ENCODE measurements at regions not wholly inside any gene's neighbourhood (a gene's known extent, or its start where the extent isn't known, plus 50 kb on each side); places are given as distances from the start of the nearest gene placed in this dataset.

DNA sequence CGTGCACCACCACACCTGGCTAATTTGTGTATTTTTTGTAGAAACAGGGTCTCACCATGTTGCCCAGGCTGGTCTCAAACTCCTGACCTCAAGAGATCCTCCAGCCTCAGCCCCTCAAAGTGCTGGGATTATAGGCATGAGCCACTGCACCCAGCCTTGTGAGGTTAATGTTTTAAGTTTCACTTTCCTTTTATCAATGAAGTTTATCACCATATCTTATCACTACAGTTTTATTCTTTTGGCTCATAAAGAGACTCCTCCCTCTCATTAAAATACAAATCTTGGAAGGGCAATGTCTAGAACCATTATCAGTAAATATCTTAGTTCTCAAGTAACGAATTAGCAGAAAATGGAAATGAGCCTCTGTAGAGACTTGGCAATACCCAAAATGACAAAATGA, 173.8 kb downstream of the BCL11A start:
- H3K9me3 ChIP-seq (ENCODE audit: control insufficient read depth in 2 of 2, insufficient read depth in 1 of 2, low read depth in 1 of 2, low read length in 1 of 2) = no peaks in the 10 kb centered on the region
- H3K27me3 ChIP-seq (ENCODE audit: control insufficient read depth in 3 of 3, insufficient read depth in 3 of 3, low read length in 3 of 3) = peaks cover 0 to 3% (median 0%) of the 10 kb centered on the region in 3 donors
- DNase-seq (peak; percentile 27 to 75), FAIRE-seq (no peak)
- H3K4me1 ChIP-seq (ENCODE audit: control insufficient read depth in 3 of 3, insufficient read depth in 2 of 3, low read depth in 1 of 3, low read length in 2 of 3) = peaks cover 0 to 6% (median 4%) of the 10 kb centered on the region in 3 donors
- WGBS, 3 donors = 21 to 62% (median 46%) methylated on average over 2 of the region's 2 CpGs
- H3K27ac ChIP-seq (ENCODE audit: low read depth in 1 of 3, low read length in 2 of 3) = no peak overlapping the region
- no peaks in the 10 kb centered on the region for H3K36me3 ChIP-seq (ENCODE audit: control insufficient read depth in 3 of 3, insufficient read depth in 2 of 3, low read depth in 1 of 3, low read length in 3 of 3)
- no peak overlapping the region for H3K4me3 ChIP-seq (ENCODE audit: low read depth in 1 of 3, low read length in 3 of 3)

DNA sequence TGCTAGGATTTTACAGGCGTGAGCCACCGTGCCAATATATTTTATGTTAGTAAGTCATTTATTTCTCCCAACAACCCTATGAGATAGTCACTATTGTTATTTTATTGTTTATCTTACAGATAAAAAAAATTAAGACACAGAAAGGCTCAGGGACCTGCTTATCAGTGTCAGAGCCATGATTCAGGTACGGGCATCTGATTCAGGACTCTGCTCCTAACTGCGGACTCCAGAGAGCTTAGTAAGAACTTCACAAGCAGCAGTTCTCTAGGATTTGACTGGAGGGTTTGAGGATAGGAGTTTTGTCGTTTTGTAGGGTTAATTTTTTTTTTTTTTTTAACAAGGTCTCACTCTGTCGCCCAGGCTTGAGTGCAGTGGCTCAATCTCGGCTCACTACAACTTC, 174.2 kb downstream of the BCL11A start:
- Histone ChIP-seq H3K27me3 (ENCODE audit: control insufficient read depth in 3 of 3, insufficient read depth in 3 of 3, low read length in 3 of 3) (peaks cover 0 to 3% (median 0%) of the 10 kb centered on the region in 3 donors), H3K27ac (ENCODE audit: low read depth in 1 of 3, low read length in 2 of 3) (no peak overlapping the region), H3K4me3 (ENCODE audit: low read depth in 1 of 3, low read length in 3 of 3) (no peak overlapping the region), H3K4me1 (ENCODE audit: control insufficient read depth in 3 of 3, insufficient read depth in 2 of 3, low read depth in 1 of 3, low read length in 2 of 3) (peaks cover 0 to 6% (median 4%) of the 10 kb centered on the region in 3 donors), H3K9me3 (ENCODE audit: control insufficient read depth in 2 of 2, insufficient read depth in 1 of 2, low read depth in 1 of 2, low read length in 1 of 2) (no peaks in the 10 kb centered on the region), H3K36me3 (ENCODE audit: control insufficient read depth in 3 of 3, insufficient read depth in 2 of 3, low read depth in 1 of 3, low read length in 3 of 3) (no peaks in the 10 kb centered on the region)
- 23 to 69% (median 35%) methylated on average over 7 of the region's 7 CpGs for WGBS, 3 donors
- FAIRE-seq (no peak), DNase-seq (peak in 1 of 2 donors; percentile 77)

DNA sequence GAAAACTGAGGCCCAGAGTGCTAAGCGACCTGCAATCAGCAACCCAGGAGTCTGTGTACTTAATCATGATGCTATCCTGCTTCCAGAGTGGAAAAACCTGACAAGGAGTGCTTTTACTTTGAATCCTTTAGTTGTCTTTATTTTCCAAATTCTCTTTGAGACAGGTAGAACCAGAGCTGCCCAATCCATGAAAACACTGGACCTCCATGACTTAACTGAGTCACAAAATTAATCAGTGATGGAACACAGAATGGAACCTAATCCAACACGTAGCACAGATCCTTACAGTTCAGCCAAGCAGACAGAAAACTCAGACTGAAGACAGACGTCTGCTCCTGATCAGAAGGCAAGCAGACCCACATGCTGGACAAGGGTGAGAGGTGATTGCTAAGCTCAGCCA, 175.6 kb downstream of the BCL11A start:
- Histone ChIP-seq H3K27me3 (ENCODE audit: control insufficient read depth in 3 of 3, insufficient read depth in 3 of 3, low read length in 3 of 3) (peaks cover 0 to 3% (median 0%) of the 10 kb centered on the region in 3 donors), H3K27ac (ENCODE audit: low read depth in 1 of 3, low read length in 2 of 3) (no peak overlapping the region), H3K4me1 (ENCODE audit: control insufficient read depth in 3 of 3, insufficient read depth in 2 of 3, low read depth in 1 of 3, low read length in 2 of 3) (peaks cover 0 to 6% (median 4%) of the 10 kb centered on the region in 3 donors), H3K36me3 (ENCODE audit: control insufficient read depth in 3 of 3, insufficient read depth in 2 of 3, low read depth in 1 of 3, low read length in 3 of 3) (no peaks in the 10 kb centered on the region), H3K9me3 (ENCODE audit: control insufficient read depth in 2 of 2, insufficient read depth in 1 of 2, low read depth in 1 of 2, low read length in 1 of 2) (no peaks in the 10 kb centered on the region), H3K4me3 (ENCODE audit: low read depth in 1 of 3, low read length in 3 of 3) (no peak overlapping the region)
- 79 to 86% (median 82%) methylated on average over 3 of the region's 3 CpGs for WGBS, 3 donors
- no peak for FAIRE-seq
- no peak for DNase-seq

DNA sequence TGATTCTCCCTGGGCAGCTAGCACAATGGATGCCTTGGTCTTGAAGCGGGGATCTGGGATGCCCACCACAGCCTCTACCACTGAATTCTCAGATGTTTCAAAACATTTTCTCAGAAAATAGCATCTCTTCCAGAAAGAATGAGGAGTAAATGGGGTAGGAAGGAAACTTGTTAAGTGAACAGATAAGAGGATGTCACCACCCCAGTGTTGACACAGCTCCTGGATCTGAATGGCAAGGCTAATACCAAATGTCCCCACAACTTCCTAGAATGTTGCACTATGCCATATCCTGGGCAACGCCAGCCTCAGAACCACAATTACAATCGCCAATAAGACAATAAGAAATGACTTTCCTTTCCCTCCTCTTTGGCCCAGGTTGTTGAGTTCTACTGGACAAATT, 177.2 kb downstream of the BCL11A start:
- Histone ChIP-seq H3K4me3 (ENCODE audit: low read depth in 1 of 3, low read length in 3 of 3) (no peak overlapping the region), H3K9me3 (ENCODE audit: control insufficient read depth in 2 of 2, insufficient read depth in 1 of 2, low read depth in 1 of 2, low read length in 1 of 2) (no peaks in the 10 kb centered on the region), H3K36me3 (ENCODE audit: control insufficient read depth in 3 of 3, insufficient read depth in 2 of 3, low read depth in 1 of 3, low read length in 3 of 3) (no peaks in the 10 kb centered on the region), H3K27me3 (ENCODE audit: control insufficient read depth in 3 of 3, insufficient read depth in 3 of 3, low read length in 3 of 3) (peaks cover 0 to 3% (median 0%) of the 10 kb centered on the region in 3 donors), H3K4me1 (ENCODE audit: control insufficient read depth in 3 of 3, insufficient read depth in 2 of 3, low read depth in 1 of 3, low read length in 2 of 3) (peaks cover 0 to 6% (median 4%) of the 10 kb centered on the region in 3 donors), H3K27ac (ENCODE audit: low read depth in 1 of 3, low read length in 2 of 3) (no peak overlapping the region)
- 85 to 93% (median 86%) methylated on average over 3 of the region's 3 CpGs for WGBS, 3 donors
- FAIRE-seq (no peak), DNase-seq (no peak)

DNA sequence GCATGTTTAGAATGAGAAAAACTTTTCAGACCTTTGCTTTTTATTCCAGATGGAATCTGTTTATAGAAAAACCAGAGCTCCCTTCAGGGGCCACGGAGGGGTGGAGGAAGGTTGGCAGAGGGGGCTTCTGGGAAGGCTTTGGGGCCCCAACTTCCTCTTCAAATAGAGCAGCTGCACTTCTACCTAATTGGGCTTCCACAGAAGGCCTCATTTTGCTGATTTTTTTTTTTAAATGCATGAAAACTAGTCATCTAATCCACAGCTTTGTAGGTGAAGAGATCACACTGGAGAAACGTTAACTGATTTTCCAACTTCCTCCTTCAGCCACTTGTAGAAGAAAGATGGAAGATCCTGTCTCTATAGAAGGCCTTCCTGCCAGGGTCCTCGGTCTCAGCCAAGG, 181.8 kb downstream of the BCL11A start:
- DNase-seq (no peak), FAIRE-seq (no peak)
- no peaks in the 10 kb centered on the region for H3K36me3 ChIP-seq (ENCODE audit: control insufficient read depth in 3 of 3, insufficient read depth in 2 of 3, low read depth in 1 of 3, low read length in 3 of 3)
- H3K27ac ChIP-seq (ENCODE audit: low read depth in 1 of 3, low read length in 2 of 3) = no peak overlapping the region
- H3K4me3 ChIP-seq (ENCODE audit: low read depth in 1 of 3, low read length in 3 of 3) = no peak overlapping the region
- no peaks in the 10 kb centered on the region for H3K4me1 ChIP-seq (ENCODE audit: control insufficient read depth in 3 of 3, insufficient read depth in 2 of 3, low read depth in 1 of 3, low read length in 2 of 3)
- no peaks in the 10 kb centered on the region for H3K9me3 ChIP-seq (ENCODE audit: control insufficient read depth in 2 of 2, insufficient read depth in 1 of 2, low read depth in 1 of 2, low read length in 1 of 2)
- 58 to 79% (median 72%) methylated on average over 3 of the region's 3 CpGs for whole genome bisulfite sequencing, 3 donors
- H3K27me3 ChIP-seq (ENCODE audit: control insufficient read depth in 3 of 3, insufficient read depth in 3 of 3, low read length in 3 of 3) = peaks cover 0 to 3% (median 0%) of the 10 kb centered on the region in 3 donors

DNA sequence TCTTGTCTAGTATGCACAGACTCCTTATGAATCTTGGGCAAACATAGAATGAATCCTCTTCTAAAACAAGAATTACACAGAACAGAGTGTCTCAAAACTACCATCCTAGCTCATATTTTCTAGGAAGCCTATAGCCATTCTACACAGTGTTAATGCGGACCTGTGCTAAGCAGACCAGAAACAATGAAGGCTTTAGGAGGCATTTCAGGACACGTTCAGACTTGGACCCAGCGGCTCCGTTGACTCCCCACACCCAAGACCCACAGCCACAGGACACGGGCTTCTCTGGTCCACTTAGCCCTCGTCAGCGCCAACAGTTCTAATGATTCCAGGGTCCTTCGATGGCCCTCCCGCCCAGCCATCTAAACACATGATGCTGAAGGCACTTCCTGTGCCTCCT, 182.2 kb downstream of the BCL11A start:
- Histone ChIP-seq H3K36me3 (ENCODE audit: control insufficient read depth in 3 of 3, insufficient read depth in 2 of 3, low read depth in 1 of 3, low read length in 3 of 3) (no peaks in the 10 kb centered on the region), H3K27me3 (ENCODE audit: control insufficient read depth in 3 of 3, insufficient read depth in 3 of 3, low read length in 3 of 3) (peaks cover 0 to 3% (median 0%) of the 10 kb centered on the region in 3 donors), H3K9me3 (ENCODE audit: control insufficient read depth in 2 of 2, insufficient read depth in 1 of 2, low read depth in 1 of 2, low read length in 1 of 2) (no peaks in the 10 kb centered on the region), H3K4me3 (ENCODE audit: low read depth in 1 of 3, low read length in 3 of 3) (no peak overlapping the region), H3K4me1 (ENCODE audit: control insufficient read depth in 3 of 3, insufficient read depth in 2 of 3, low read depth in 1 of 3, low read length in 2 of 3) (no peaks in the 10 kb centered on the region), H3K27ac (ENCODE audit: low read depth in 1 of 3, low read length in 2 of 3) (no peak overlapping the region)
- DNase-seq (no peak), FAIRE-seq (no peak)
- 81 to 98% (median 91%) methylated on average over 9 of the region's 9 CpGs for WGBS, 3 donors

DNA sequence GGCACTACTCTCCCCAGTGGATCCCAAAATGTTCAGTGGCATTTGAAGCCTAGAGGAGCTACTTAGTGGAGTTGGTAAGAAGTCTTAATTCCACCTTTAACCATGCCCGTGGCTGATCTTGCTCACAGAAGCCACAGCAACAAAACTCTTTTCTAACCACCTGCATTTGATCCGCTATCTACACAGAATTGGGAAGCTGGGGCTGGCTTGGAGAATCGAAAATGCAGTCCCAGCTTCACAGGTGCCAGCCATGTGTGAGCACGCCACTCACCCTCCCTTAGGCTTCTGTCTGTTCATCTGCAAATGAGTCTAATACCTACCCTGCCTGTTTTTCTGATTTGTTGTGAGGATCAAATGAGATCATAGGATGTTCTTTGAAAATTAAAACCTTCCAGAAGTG, 182.6 kb downstream of the BCL11A start:
- no peaks in the 10 kb centered on the region for H3K9me3 ChIP-seq (ENCODE audit: control insufficient read depth in 2 of 2, insufficient read depth in 1 of 2, low read depth in 1 of 2, low read length in 1 of 2)
- H3K27me3 ChIP-seq (ENCODE audit: control insufficient read depth in 3 of 3, insufficient read depth in 3 of 3, low read length in 3 of 3) = peaks cover 0 to 3% (median 0%) of the 10 kb centered on the region in 3 donors
- no peak overlapping the region for H3K27ac ChIP-seq (ENCODE audit: low read depth in 1 of 3, low read length in 2 of 3)
- no peak overlapping the region for H3K4me3 ChIP-seq (ENCODE audit: low read depth in 1 of 3, low read length in 3 of 3)
- DNase-seq (no peak), FAIRE-seq (no peak)
- H3K36me3 ChIP-seq (ENCODE audit: control insufficient read depth in 3 of 3, insufficient read depth in 2 of 3, low read depth in 1 of 3, low read length in 3 of 3) = no peaks in the 10 kb centered on the region
- no peaks in the 10 kb centered on the region for H3K4me1 ChIP-seq (ENCODE audit: control insufficient read depth in 3 of 3, insufficient read depth in 2 of 3, low read depth in 1 of 3, low read length in 2 of 3)
- WGBS, 3 donors = 75 to 88% (median 82%) methylated on average over 4 of the region's 4 CpGs

DNA sequence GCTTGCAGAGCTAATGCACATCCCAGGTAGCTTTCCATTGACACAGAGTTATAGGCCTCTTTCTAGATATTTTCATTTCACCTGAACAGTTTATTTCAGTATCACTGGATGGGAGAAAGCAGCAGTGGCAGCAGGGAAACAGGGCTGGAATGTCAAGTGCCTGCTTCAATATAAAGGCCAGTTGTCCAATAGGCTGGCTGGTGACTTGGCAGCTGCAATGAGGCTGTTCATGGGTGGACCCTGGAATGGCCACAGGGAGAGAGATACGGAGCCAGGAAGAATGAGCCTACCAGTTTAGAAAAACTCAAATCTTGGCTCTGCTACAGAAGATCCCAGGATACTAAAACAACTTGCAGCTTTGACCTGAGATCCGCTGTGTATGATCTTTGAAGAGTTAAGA, 185.0 kb downstream of the BCL11A start:
- DNase-seq (no peak), FAIRE-seq (no peak)
- Histone ChIP-seq H3K4me1 (ENCODE audit: control insufficient read depth in 3 of 3, insufficient read depth in 2 of 3, low read depth in 1 of 3, low read length in 2 of 3) (no peaks in the 10 kb centered on the region), H3K27me3 (ENCODE audit: control insufficient read depth in 3 of 3, insufficient read depth in 3 of 3, low read length in 3 of 3) (no peaks in the 10 kb centered on the region), H3K27ac (ENCODE audit: low read depth in 1 of 3, low read length in 2 of 3) (no peak overlapping the region), H3K36me3 (ENCODE audit: control insufficient read depth in 3 of 3, insufficient read depth in 2 of 3, low read depth in 1 of 3, low read length in 3 of 3) (no peaks in the 10 kb centered on the region), H3K4me3 (ENCODE audit: low read depth in 1 of 3, low read length in 3 of 3) (no peak overlapping the region), H3K9me3 (ENCODE audit: control insufficient read depth in 2 of 2, insufficient read depth in 1 of 2, low read depth in 1 of 2, low read length in 1 of 2) (no peaks in the 10 kb centered on the region)
- WGBS, 3 donors = 81 to 92% (median 88%) methylated on average over 2 of the region's 2 CpGs

DNA sequence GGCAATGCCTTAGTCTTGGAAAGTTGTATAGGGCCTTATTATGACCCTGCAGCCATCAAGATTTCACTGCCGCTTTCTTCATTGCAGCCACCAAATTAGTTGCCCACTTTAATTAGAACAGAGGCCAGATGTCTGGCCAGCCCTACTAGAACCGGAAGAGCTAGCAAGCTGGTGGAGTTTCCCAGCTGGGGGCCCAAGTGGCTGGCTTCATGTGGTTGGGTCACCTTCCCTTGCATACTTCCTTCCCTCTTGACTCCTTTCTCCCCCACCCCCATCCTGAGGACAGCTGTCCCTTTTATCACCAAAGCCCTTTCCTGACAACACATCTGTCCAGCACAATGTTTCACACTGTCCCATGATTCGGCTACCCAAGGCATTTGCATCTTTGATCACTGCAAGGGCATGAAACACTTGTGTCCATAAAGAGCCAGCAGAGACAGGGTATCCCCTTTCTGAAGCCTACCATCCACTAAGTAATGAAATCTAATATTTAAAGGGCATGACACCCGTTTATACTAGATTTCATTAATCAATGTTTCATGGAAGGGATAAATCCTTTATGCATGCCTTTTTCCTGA, 187.2 kb downstream of the BCL11A start:
- Histone ChIP-seq H3K9me3 (ENCODE audit: control insufficient read depth in 2 of 2, insufficient read depth in 1 of 2, low read depth in 1 of 2, low read length in 1 of 2) (no peaks in the 10 kb centered on the region), H3K4me3 (ENCODE audit: low read depth in 1 of 3, low read length in 3 of 3) (no peak overlapping the region), H3K27me3 (ENCODE audit: control insufficient read depth in 3 of 3, insufficient read depth in 3 of 3, low read length in 3 of 3) (no peaks in the 10 kb centered on the region), H3K4me1 (ENCODE audit: control insufficient read depth in 3 of 3, insufficient read depth in 2 of 3, low read depth in 1 of 3, low read length in 2 of 3) (no peaks in the 10 kb centered on the region), H3K36me3 (ENCODE audit: control insufficient read depth in 3 of 3, insufficient read depth in 2 of 3, low read depth in 1 of 3, low read length in 3 of 3) (no peaks in the 10 kb centered on the region), H3K27ac (ENCODE audit: low read depth in 1 of 3, low read length in 2 of 3) (no peak overlapping the region)
- DNase-seq = no peak
- no peak for FAIRE-seq
- WGBS, 3 donors = 67 to 90% (median 83%) methylated on average over 4 of the region's 4 CpGs

Measured in small intestine (tissue), 7 donors.